Right lobe of liver (tissue), 6 donors: ENCODE measurements at regions not wholly inside any gene's neighbourhood (a gene's known extent, or its start where the extent isn't known, plus 50 kb on each side); places are given as distances from the start of the nearest gene placed in this dataset.

ENCODE experiments used
- ATAC-seq, 4 donors: fragments of 200-7000 bp; cut with Tn5 transposase; one replicate each; pipeline ENCODE4 v1.9.1; 2020; ENCODE audit warnings: mild to moderate bottlenecking in 4 of 4, moderate library complexity in 4 of 4
- DNase-seq, 3 donors: peaks; one replicate each; pipeline ENCODE4 v3.0.0-alpha.2; 2020
- H3K27ac ChIP-seq, 3 donors: fragments of 200-600 bp; one replicate each; pipeline ENCODE4 v1.8.0; 2022
- H3K27me3 ChIP-seq, 2 donors: fragments of 200-600 bp; one replicate each; pipeline ENCODE4 v1.8.0; 2022
- H3K36me3 ChIP-seq, 4 donors: fragments of 200-600 bp; sonication (generic) in 1 of 4; one replicate each; pipeline versions ENCODE4 v1.5.1 to v1.8.0; 2017 to 2022; ENCODE audit warnings: control low read depth in 1 of 4
- H3K4me1 ChIP-seq, 4 donors: fragments of 200-600 bp; sonication (generic) in 1 of 4; one replicate each; pipeline versions ENCODE4 v1.5.1 to v1.8.0; 2017 to 2022; ENCODE audit warnings: control low read depth in 1 of 4
- H3K4me3 ChIP-seq, 3 donors: fragments of 200-600 bp; one replicate each; pipeline ENCODE4 v1.8.0; 2022
- H3K9me3 ChIP-seq, 4 donors: fragments of 200-600 bp; sonication (generic) in 1 of 4; one replicate each; pipeline versions ENCODE4 v1.5.1 to v1.8.0; 2017 to 2022; ENCODE audit warnings: control low read depth in 1 of 4
- CTCF ChIP-seq, 4 donors: fragments of 200-600 bp in 3 of 4; fragments of 450-650 bp in 1 of 4; IDR thresholded peaks; one replicate each; pipeline versions ENCODE4 v1.5.1 to v1.8.0; 2016 to 2022; ENCODE audit warnings: antibody characterized with exemption in 4 of 4, mild to moderate bottlenecking in 2 of 4
- POLR2A ChIP-seq: fragments of 450-650 bp; IDR thresholded peaks from one replicate; pipeline ENCODE4 v1.6.1; 2017; ENCODE audit warnings: antibody characterized with exemption, mild to moderate bottlenecking
- WGBS: methylation state at CpG from one replicate; pipeline ENCODE4 v1.1.6; 2018; ENCODE audit warnings: low coverage, low lambda C conversion rate; ENCODE audit not compliant: insufficient coverage; ENCODE audit errors: missing lambda C conversion rate; 5-methylcytosine and 5-hydroxymethylcytosine counted together
- intact Hi-C, 2 donors: fragments of 100-400 bp; cut with DNase I; formaldehyde crosslinking; loops; one replicate each; pipeline versions ENCODE4 v1.11.2 to v1.14.1; 2022
- donor health status: DM: no; HTN: yes; CAD: no.
- donor health status: DM: no; HTN: no; CAD: no.
- donor health status: DM: no; HTN: no; CAD: no.
- donor health status: DM: no; HTN: yes; CAD: no.
- donor health status: DM: no; HTN: yes; CAD: no.

GRCh38 chr1:90341516-90341915 lies 346.6 kb downstream of the ZNF326 start:
- intact Hi-C loops: no loop called here
- DNase-seq: no peak
- ATAC-seq: no peak
- H3K9me3 ChIP-seq: no peaks in the 10 kb centered on the region
- H3K4me1 ChIP-seq: no peaks in the 10 kb centered on the region
- H3K36me3 ChIP-seq: no peaks in the 10 kb centered on the region
- H3K27me3 ChIP-seq: no peaks in the 10 kb centered on the region
- TF ChIP-seq CTCF (IDR thresholded peaks at IDR 0.05) (no peak), POLR2A (no peak)
- H3K4me3 ChIP-seq: no peak overlapping the region
- WGBS: 50% methylated on average over 1 of the region's 1 CpG
- H3K27ac ChIP-seq: no peak overlapping the region

- WGBS: 63% methylated on average over 2 of the region's 2 CpGs
- TF ChIP-seq POLR2A (no peak), CTCF (IDR thresholded peaks at IDR 0.05) (no peak)
- H3K4me1 ChIP-seq: no peaks in the 10 kb centered on the region
- intact Hi-C loops: no loop called here
- DNase-seq (no peak), ATAC-seq (no peak)
- no peaks in the 10 kb centered on the region for H3K27me3 ChIP-seq
- no peaks in the 10 kb centered on the region for H3K9me3 ChIP-seq
- no peaks in the 10 kb centered on the region for H3K36me3 ChIP-seq
- H3K4me3 ChIP-seq: no peak overlapping the region
- no peak overlapping the region for H3K27ac ChIP-seq
Measured at GRCh38 chr1:90340606-90341005, 345.7 kb downstream of the ZNF326 start.

GRCh38 chr1:90339811-90340210 lies 344.9 kb downstream of the ZNF326 start:
- intact Hi-C loops: no loop called here
- Histone ChIP-seq H3K27ac (no peak overlapping the region), H3K36me3 (no peaks in the 10 kb centered on the region), H3K4me3 (no peak overlapping the region), H3K4me1 (no peaks in the 10 kb centered on the region), H3K27me3 (no peaks in the 10 kb centered on the region), H3K9me3 (no peaks in the 10 kb centered on the region)
- TF ChIP-seq CTCF (IDR thresholded peaks at IDR 0.05) (no peak), POLR2A (no peak)
- 59% methylated on average over 2 of the region's 2 CpGs for WGBS
- no peak for DNase-seq
- no peak for ATAC-seq

GRCh38 chr1:90336552-90337324 lies 341.8 kb downstream of the ZNF326 start:
- H3K27me3 ChIP-seq: no peaks in the 10 kb centered on the region
- H3K36me3 ChIP-seq: no peaks in the 10 kb centered on the region
- WGBS: 56% methylated on average over 4 of the region's 8 CpGs
- no peaks in the 10 kb centered on the region for H3K9me3 ChIP-seq
- ATAC-seq: no peak
- DNase-seq: no peak
- no peak for TF ChIP-seq CTCF (IDR thresholded peaks at IDR 0.05)
- no peak for TF ChIP-seq POLR2A
- intact Hi-C loops: no loop called here
- H3K4me1 ChIP-seq: no peaks in the 10 kb centered on the region
- no peak overlapping the region for H3K27ac ChIP-seq
- no peak overlapping the region for H3K4me3 ChIP-seq

GRCh38 chr1:90335558-90335957 lies 340.6 kb downstream of the ZNF326 start:
- no peaks in the 10 kb centered on the region for H3K36me3 ChIP-seq
- no peaks in the 10 kb centered on the region for H3K9me3 ChIP-seq
- H3K27ac ChIP-seq: no peak overlapping the region
- ATAC-seq (no peak), DNase-seq (no peak)
- TF ChIP-seq POLR2A: no peak
- no peak for TF ChIP-seq CTCF (IDR thresholded peaks at IDR 0.05)
- 61% methylated on average over 3 of the region's 3 CpGs for WGBS
- no peak overlapping the region for H3K4me3 ChIP-seq
- no peaks in the 10 kb centered on the region for H3K4me1 ChIP-seq
- intact Hi-C loops: no loop called here
- no peaks in the 10 kb centered on the region for H3K27me3 ChIP-seq
